Astrocyte (in vitro differentiated cells and primary cell): ENCODE measurements at regions not wholly inside any gene's neighbourhood (a gene's known extent, or its start where the extent isn't known, plus 50 kb on each side); places are given as distances from the start of the nearest gene placed in this dataset.

Experiments
- DNase-seq: peaks from one replicate; pipeline ENCODE4 v3.0.0-alpha.2; 2010; ENCODE audit warnings: low read depth
- FAIRE-seq: peaks from 2 replicates; lab custom pipeline; 2011; peaks lifted over from hg19 to GRCh38; lab: Jason Lieb, UNC
- H2AFZ ChIP-seq: 2 replicates; pipeline ENCODE4 v1.6.0; 2012; ENCODE audit warnings: low read depth, low read length, inconsistent platforms
- H3K27ac ChIP-seq: 2 replicates; pipeline ENCODE4 v1.5.1; 2011; ENCODE audit warnings: low read depth, low read length, inconsistent platforms
- H3K27me3 ChIP-seq: 2 replicates; pipeline ENCODE4 v1.6.0; 2011; ENCODE audit warnings: low read length, inconsistent platforms; ENCODE audit not compliant: insufficient read depth
- H3K36me3 ChIP-seq: 2 replicates; pipeline ENCODE4 v1.5.1; 2011; ENCODE audit warnings: low read length, inconsistent platforms; ENCODE audit not compliant: insufficient read depth
- H3K4me1 ChIP-seq: 2 replicates; pipeline ENCODE4 v1.5.1; 2011; ENCODE audit warnings: low read length, inconsistent platforms; ENCODE audit not compliant: insufficient read depth
- H3K4me2 ChIP-seq: 2 replicates; pipeline ENCODE4 v1.6.0; 2012; ENCODE audit warnings: low read length, inconsistent platforms
- H3K4me3 ChIP-seq: 2 replicates; pipeline ENCODE4 v1.5.1; 2011; ENCODE audit warnings: low read depth, mild to moderate bottlenecking, low read length, inconsistent platforms; ENCODE audit not compliant: insufficient read depth
- H3K79me2 ChIP-seq: 2 replicates; pipeline ENCODE4 v1.6.0; 2012; ENCODE audit warnings: mild to moderate bottlenecking, low read length, inconsistent platforms; ENCODE audit not compliant: insufficient read depth
- H3K9ac ChIP-seq: 2 replicates; pipeline ENCODE4 v1.6.0; 2012; ENCODE audit warnings: mild to moderate bottlenecking, low read length, inconsistent platforms
- H3K9me3 ChIP-seq: 2 replicates; pipeline ENCODE4 v1.5.1; 2012; ENCODE audit warnings: low read depth, mild to moderate bottlenecking, low read length, inconsistent platforms; ENCODE audit not compliant: insufficient read depth
- H4K20me1 ChIP-seq: 2 replicates; pipeline ENCODE4 v1.6.0; 2012; ENCODE audit warnings: low read length, inconsistent platforms; ENCODE audit not compliant: insufficient read depth
- H3K27ac Mint-ChIP-seq: one replicate; pipeline ENCODE4 v1.8.0; 2021; ENCODE audit warnings: mild to moderate bottlenecking, mixed read lengths; ENCODE audit not compliant: unreplicated experiment
- H3K27me3 Mint-ChIP-seq: one replicate; pipeline ENCODE4 v1.8.0; 2021; ENCODE audit warnings: low read depth, mixed read lengths; ENCODE audit not compliant: unreplicated experiment
- H3K36me3 Mint-ChIP-seq: one replicate; pipeline ENCODE4 v1.8.0; 2021; ENCODE audit warnings: low read depth, mixed read lengths; ENCODE audit not compliant: unreplicated experiment
- H3K4me1 Mint-ChIP-seq: one replicate; pipeline ENCODE4 v1.8.0; 2021; ENCODE audit warnings: low read depth, mixed read lengths; ENCODE audit not compliant: unreplicated experiment
- H3K4me3 Mint-ChIP-seq: one replicate; pipeline ENCODE4 v1.8.0; 2021; ENCODE audit warnings: mild to moderate bottlenecking, moderate library complexity, mixed read lengths; ENCODE audit not compliant: unreplicated experiment
- H3K9me3 Mint-ChIP-seq: one replicate; pipeline ENCODE4 v1.8.0; 2021; ENCODE audit warnings: mild to moderate bottlenecking, mixed read lengths; ENCODE audit not compliant: unreplicated experiment
- CTCF ChIP-seq: IDR thresholded peaks from 2 replicates; pipeline ENCODE4 v1.5.1; 2011; ENCODE audit warnings: low read depth, mild to moderate bottlenecking, inconsistent platforms, low read length, moderate library complexity; ENCODE audit not compliant: insufficient read depth
- EZH2 ChIP-seq: IDR thresholded peaks from 2 replicates; pipeline ENCODE4 v1.6.1; 2012; ENCODE audit warnings: mild to moderate bottlenecking, low read length, inconsistent platforms; ENCODE audit not compliant: insufficient read depth

GRCh38 chr10:25849268-25849667 is 84.8 kb upstream of the MYO3A start:
- Histone ChIP-seq H4K20me1 (no peaks in the 10 kb centered on the region), H3K4me1 (no peaks in the 10 kb centered on the region), H3K4me3 (no peak overlapping the region), H3K27ac (no peak overlapping the region), H3K9me3 (no peaks in the 10 kb centered on the region), H3K9ac (no peak overlapping the region), H3K27me3 (no peaks in the 10 kb centered on the region), H3K36me3 (no peaks in the 10 kb centered on the region), H3K79me2 (no peaks in the 10 kb centered on the region), H3K4me2 (no peak overlapping the region), H2AFZ (no peak overlapping the region)
- H3K27ac Mint-ChIP-seq: no peak overlapping the region
- H3K9me3 Mint-ChIP-seq: peaks cover 4% of the 10 kb centered on the region
- peaks cover 7% of the 10 kb centered on the region for H3K4me1 Mint-ChIP-seq
- H3K4me3 Mint-ChIP-seq: no peak overlapping the region
- DNase-seq (no peak), FAIRE-seq (no peak)
- H3K36me3 Mint-ChIP-seq: no peaks in the 10 kb centered on the region
- H3K27me3 Mint-ChIP-seq: peaks cover 2% of the 10 kb centered on the region
- TF ChIP-seq CTCF: no peak
- TF ChIP-seq EZH2: no peak

- Histone ChIP-seq H3K9ac (no peak overlapping the region), H2AFZ (no peak overlapping the region), H3K79me2 (no peaks in the 10 kb centered on the region), H3K9me3 (no peaks in the 10 kb centered on the region), H3K4me2 (no peak overlapping the region), H4K20me1 (no peaks in the 10 kb centered on the region), H3K4me3 (no peak overlapping the region), H3K4me1 (no peaks in the 10 kb centered on the region), H3K27ac (no peak overlapping the region), H3K27me3 (no peaks in the 10 kb centered on the region), H3K36me3 (no peaks in the 10 kb centered on the region)
- peaks cover 2% of the 10 kb centered on the region for H3K27me3 Mint-ChIP-seq
- peaks cover 5% of the 10 kb centered on the region for H3K4me1 Mint-ChIP-seq
- DNase-seq (peak; percentile 24), FAIRE-seq (no peak)
- H3K27ac Mint-ChIP-seq: no peak overlapping the region
- peaks cover 4% of the 10 kb centered on the region for H3K9me3 Mint-ChIP-seq
- no peaks in the 10 kb centered on the region for H3K36me3 Mint-ChIP-seq
- no peak overlapping the region for H3K4me3 Mint-ChIP-seq
- TF ChIP-seq EZH2: no peak
- no peak for TF ChIP-seq CTCF
Measured at GRCh38 chr10:25849988-25850387, 84.0 kb upstream of the MYO3A start.

- Histone ChIP-seq H3K36me3 (no peaks in the 10 kb centered on the region), H3K27me3 (no peaks in the 10 kb centered on the region), H3K4me1 (no peaks in the 10 kb centered on the region), H3K9ac (no peak overlapping the region), H3K4me2 (no peak overlapping the region), H3K27ac (no peak overlapping the region), H3K4me3 (no peak overlapping the region), H3K79me2 (no peaks in the 10 kb centered on the region), H3K9me3 (no peaks in the 10 kb centered on the region), H4K20me1 (no peaks in the 10 kb centered on the region), H2AFZ (no peak overlapping the region)
- H3K4me3 Mint-ChIP-seq: no peak overlapping the region
- no peak for DNase-seq
- TF ChIP-seq CTCF (no peak), EZH2 (no peak)
- no peaks in the 10 kb centered on the region for H3K36me3 Mint-ChIP-seq
- no peak overlapping the region for H3K27ac Mint-ChIP-seq
- H3K27me3 Mint-ChIP-seq: peaks cover 2% of the 10 kb centered on the region
- H3K9me3 Mint-ChIP-seq: peaks cover 4% of the 10 kb centered on the region
- H3K4me1 Mint-ChIP-seq: peaks cover 4% of the 10 kb centered on the region
- no peak for FAIRE-seq
Measured at GRCh38 chr10:25851548-25851947, 82.5 kb upstream of the MYO3A start.
